LNCaP clone FGC (cell line): ENCODE measurements at regions not wholly inside any gene's neighbourhood (a gene's known extent, or its start where the extent isn't known, plus 50 kb on each side); places are given as distances from the start of the nearest gene placed in this dataset.

Source experiments
- DNase-seq: peaks from one replicate; pipeline ENCODE4 v3.0.0-alpha.2; 2011; ENCODE audit warnings: low read depth
- H3K4me3 ChIP-seq: 2 replicates; pipeline ENCODE4 v1.5.1; 2011; ENCODE audit warnings: mild to moderate bottlenecking, low read depth, low read length, control low read depth
- CTCF ChIP-seq: IDR thresholded peaks from 2 replicates; pipeline ENCODE4 v1.5.1; 2012; ENCODE audit warnings: mild to moderate bottlenecking; ENCODE audit not compliant: control insufficient read depth, insufficient read depth; ENCODE audit errors: extremely low read depth

- no peak for DNase-seq
- TF ChIP-seq CTCF: no peak
- H3K4me3 ChIP-seq: no peak overlapping the region
Observed at GRCh38 chr13:111914241-111915103, 152.5 kb upstream of the SOX1 start.

GRCh38 chr13:111915104-111915551, 151.8 kb upstream of the SOX1 start:
- H3K4me3 ChIP-seq: no peak overlapping the region
- DNase-seq: no peak
- no peak for TF ChIP-seq CTCF

GRCh38 chr13:111916201-111916600, 150.7 kb upstream of the SOX1 start:
- H3K4me3 ChIP-seq: no peak overlapping the region
- TF ChIP-seq CTCF: no peak
- DNase-seq: no peak

- no peak for DNase-seq
- TF ChIP-seq CTCF: no peak
- H3K4me3 ChIP-seq: no peak overlapping the region
Observed at GRCh38 chr13:111917086-111917485, 149.9 kb upstream of the SOX1 start.

GRCh38 chr13:111917901-111918300, 149.0 kb upstream of the SOX1 start:
- DNase-seq: no peak
- no peak overlapping the region for H3K4me3 ChIP-seq
- TF ChIP-seq CTCF: no peak

GRCh38 chr13:111919286-111919685, 147.7 kb upstream of the SOX1 start:
- TF ChIP-seq CTCF: no peak
- no peak overlapping the region for H3K4me3 ChIP-seq
- no peak for DNase-seq

GRCh38 chr13:111919849-111920248, 147.1 kb upstream of the SOX1 start:
- DNase-seq: no peak
- H3K4me3 ChIP-seq: no peak overlapping the region
- TF ChIP-seq CTCF: no peak
